Ishikawa (cell line): ENCODE measurements at regions not wholly inside any gene's neighbourhood (a gene's known extent, or its start where the extent isn't known, plus 50 kb on each side); places are given as distances from the start of the nearest gene placed in this dataset.

Source experiments
- CEBPB ChIP-seq: IDR thresholded peaks from 2 replicates; pipeline ENCODE4 v1.6.1; 2012
- CREB1 ChIP-seq: IDR thresholded peaks from 2 replicates; pipeline ENCODE4 v1.6.1; 2012; ENCODE audit warnings: low read depth
- EGR1 ChIP-seq: IDR thresholded peaks from 2 replicates; pipeline ENCODE4 v1.6.1; 2012
- EP300 ChIP-seq: IDR thresholded peaks from 2 replicates; pipeline ENCODE4 v1.6.1; 2012; ENCODE audit warnings: borderline replicate concordance
- FOXM1 ChIP-seq: IDR thresholded peaks from 2 replicates; pipeline ENCODE4 v1.6.1; 2012; ENCODE audit warnings: low read depth, borderline replicate concordance
- NFIC ChIP-seq: IDR thresholded peaks from 2 replicates; pipeline ENCODE4 v1.6.1; 2012
- RAD21 ChIP-seq: IDR thresholded peaks from 2 replicates; pipeline ENCODE4 v1.6.1; 2012; ENCODE audit warnings: low read depth
- TAF1 ChIP-seq: IDR thresholded peaks from 2 replicates; pipeline ENCODE4 v1.6.1; 2012; ENCODE audit warnings: low read depth, mild to moderate bottlenecking
- TCF12 ChIP-seq: IDR thresholded peaks from 2 replicates; pipeline ENCODE4 v1.6.1; 2012; ENCODE audit warnings: low read depth
- TEAD4 ChIP-seq: IDR thresholded peaks from 2 replicates; pipeline ENCODE4 v1.6.1; 2012
- USF1 ChIP-seq: IDR thresholded peaks from 2 replicates; pipeline ENCODE4 v1.6.1; 2012
- YY1 ChIP-seq: IDR thresholded peaks from 2 replicates; pipeline ENCODE4 v1.6.1; 2012; ENCODE audit warnings: low read depth
- ZBTB7A ChIP-seq: IDR thresholded peaks from 2 replicates; pipeline ENCODE4 v1.6.1; 2012; ENCODE audit warnings: low read depth
- TF ChIP-seq, protein P1 (sequence below): IDR thresholded peaks from 2 replicates; pipeline ENCODE4 v1.6.1; 2012; ENCODE audit warnings: low read depth, mild to moderate bottlenecking
- TF ChIP-seq, protein P2 (sequence below): IDR thresholded peaks from 2 replicates; pipeline ENCODE4 v1.6.1; 2012

DNA sequence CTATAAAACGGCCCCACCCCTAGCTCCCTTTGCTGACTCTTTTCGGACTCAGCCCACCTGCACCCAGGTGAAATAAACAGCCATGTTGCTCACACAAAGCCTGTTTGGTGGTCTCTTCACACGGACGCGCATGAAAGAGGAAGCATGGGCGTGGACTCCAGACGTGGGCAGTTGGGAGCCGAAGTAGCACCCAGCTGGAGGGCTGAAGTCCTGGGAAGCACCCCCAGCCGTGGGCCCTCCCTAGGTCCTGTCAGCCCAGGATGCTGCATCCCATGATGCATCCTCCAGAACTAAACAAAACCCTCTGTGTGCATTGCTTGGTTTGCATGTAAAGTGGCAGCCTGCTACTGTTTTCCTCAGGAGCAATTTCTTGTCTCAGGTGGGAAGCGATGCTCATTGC is 62.1 kb upstream of the CFAP46 start:
- TF ChIP-seq, protein P1, sequence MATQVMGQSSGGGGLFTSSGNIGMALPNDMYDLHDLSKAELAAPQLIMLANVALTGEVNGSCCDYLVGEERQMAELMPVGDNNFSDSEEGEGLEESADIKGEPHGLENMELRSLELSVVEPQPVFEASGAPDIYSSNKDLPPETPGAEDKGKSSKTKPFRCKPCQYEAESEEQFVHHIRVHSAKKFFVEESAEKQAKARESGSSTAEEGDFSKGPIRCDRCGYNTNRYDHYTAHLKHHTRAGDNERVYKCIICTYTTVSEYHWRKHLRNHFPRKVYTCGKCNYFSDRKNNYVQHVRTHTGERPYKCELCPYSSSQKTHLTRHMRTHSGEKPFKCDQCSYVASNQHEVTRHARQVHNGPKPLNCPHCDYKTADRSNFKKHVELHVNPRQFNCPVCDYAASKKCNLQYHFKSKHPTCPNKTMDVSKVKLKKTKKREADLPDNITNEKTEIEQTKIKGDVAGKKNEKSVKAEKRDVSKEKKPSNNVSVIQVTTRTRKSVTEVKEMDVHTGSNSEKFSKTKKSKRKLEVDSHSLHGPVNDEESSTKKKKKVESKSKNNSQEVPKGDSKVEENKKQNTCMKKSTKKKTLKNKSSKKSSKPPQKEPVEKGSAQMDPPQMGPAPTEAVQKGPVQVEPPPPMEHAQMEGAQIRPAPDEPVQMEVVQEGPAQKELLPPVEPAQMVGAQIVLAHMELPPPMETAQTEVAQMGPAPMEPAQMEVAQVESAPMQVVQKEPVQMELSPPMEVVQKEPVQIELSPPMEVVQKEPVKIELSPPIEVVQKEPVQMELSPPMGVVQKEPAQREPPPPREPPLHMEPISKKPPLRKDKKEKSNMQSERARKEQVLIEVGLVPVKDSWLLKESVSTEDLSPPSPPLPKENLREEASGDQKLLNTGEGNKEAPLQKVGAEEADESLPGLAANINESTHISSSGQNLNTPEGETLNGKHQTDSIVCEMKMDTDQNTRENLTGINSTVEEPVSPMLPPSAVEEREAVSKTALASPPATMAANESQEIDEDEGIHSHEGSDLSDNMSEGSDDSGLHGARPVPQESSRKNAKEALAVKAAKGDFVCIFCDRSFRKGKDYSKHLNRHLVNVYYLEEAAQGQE: no peak

DNA sequence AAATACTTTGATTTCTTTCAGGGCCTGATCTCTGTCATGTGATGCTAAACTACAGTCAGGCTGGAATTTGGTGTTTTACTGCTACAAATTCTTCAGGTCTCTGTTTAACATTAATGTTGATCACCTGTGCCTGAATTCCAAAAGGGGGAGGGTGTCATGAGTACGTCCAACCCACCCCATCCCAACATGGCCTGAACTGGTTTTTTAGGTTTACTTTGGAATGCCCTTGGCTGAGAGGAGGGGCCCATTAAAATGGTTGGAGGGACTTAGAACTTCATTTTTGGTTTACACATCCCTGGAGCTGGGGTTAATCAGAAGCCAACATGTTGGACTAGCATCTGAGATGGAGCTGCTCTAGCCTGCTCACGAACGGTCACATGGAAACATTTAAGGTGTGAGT is 60.8 kb upstream of the CFAP46 start:
- TF ChIP-seq TEAD4 (no peak), USF1 (no peak), ZBTB7A (no peak), YY1 (no peak), NFIC (no peak), FOXM1 (no peak)
- TF ChIP-seq, protein P1: no peak
- TF ChIP-seq, protein P2, sequence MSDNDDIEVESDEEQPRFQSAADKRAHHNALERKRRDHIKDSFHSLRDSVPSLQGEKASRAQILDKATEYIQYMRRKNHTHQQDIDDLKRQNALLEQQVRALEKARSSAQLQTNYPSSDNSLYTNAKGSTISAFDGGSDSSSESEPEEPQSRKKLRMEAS: no peak

DNA sequence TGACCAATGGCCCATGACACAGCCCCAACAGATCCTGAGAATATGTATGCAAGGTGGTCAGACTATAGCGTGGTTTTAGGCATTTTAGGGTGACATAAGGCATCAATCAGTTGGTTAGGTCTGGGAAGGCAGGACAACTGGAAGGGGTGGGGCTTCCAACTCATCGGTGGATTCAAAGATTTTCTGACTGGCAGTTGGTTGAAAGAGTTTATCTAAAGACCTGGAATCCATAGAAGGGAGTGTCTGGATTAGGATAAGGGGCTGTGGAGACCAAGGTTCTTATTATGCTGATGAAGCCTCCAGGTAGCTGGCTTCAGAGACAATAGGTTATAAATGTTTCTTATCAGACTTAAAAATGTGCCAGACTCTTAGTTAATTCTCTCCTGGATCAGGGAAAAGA is 60.3 kb upstream of the CFAP46 start:
- TF ChIP-seq, protein P1: no peak
- TF ChIP-seq FOXM1 (no peak), EP300 (no peak), YY1 (no peak), NFIC (no peak), RAD21 (no peak), EGR1 (no peak), TCF12 (no peak), USF1 (no peak), TEAD4 (no peak), CEBPB (no peak), TAF1 (no peak), ZBTB7A (no peak), CREB1 (no peak)
- TF ChIP-seq, protein P2: no peak

DNA sequence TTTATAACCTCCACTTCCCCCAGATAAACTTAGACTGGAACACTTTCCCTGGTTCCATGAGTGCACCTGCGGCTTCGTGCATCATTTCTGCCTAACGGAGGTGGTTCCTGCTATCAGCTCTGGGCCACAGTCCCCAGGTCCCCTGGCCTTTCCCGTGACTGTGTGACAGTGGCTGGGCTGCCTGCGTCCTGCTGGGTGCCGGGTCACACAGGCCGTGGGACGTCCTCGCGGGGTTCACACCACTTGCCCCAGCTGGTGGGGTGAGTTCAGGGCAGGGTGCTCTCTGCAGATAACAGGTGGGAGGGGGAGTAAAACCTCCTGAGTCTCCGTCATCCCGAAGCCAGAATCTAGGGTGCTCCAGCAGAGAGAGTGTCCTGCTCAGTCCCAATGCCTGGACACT is 58.7 kb upstream of the CFAP46 start:
- no peak for TF ChIP-seq USF1
- TF ChIP-seq, protein P1: no peak
- no peak for TF ChIP-seq YY1
- TF ChIP-seq TAF1: no peak
- no peak for TF ChIP-seq NFIC
- TF ChIP-seq RAD21: no peak
- no peak for TF ChIP-seq FOXM1
- no peak for TF ChIP-seq CREB1
